Cardiac fibroblast (primary cell): ENCODE measurements at regions not wholly inside any gene's neighbourhood (a gene's known extent, or its start where the extent isn't known, plus 50 kb on each side); places are given as distances from the start of the nearest gene placed in this dataset.

ENCODE experiments used
- DNase-seq, 2 donors: peaks; one replicate each; pipeline versions ENCODE4 v3.0.0 to v3.0.0-alpha.2; 2010; ENCODE audit warnings: low read depth in 2 of 2
- H3K4me3 ChIP-seq, 2 donors: replicated peaks in 1 of 2; 1 replicate in 1 of 2; 2 replicates in 1 of 2; pipeline ENCODE4 v1.5.1; 2011; ENCODE audit warnings: low read depth in 2 of 2, low read length in 2 of 2, mild to moderate bottlenecking in 2 of 2, moderate library complexity in 1 of 2
- CTCF ChIP-seq: IDR thresholded peaks from one replicate; pipeline ENCODE4 v1.5.1; 2011; ENCODE audit warnings: low read depth, mild to moderate bottlenecking, low read length, inconsistent platforms

- TF ChIP-seq CTCF: no peak
- H3K4me3 ChIP-seq: no peak overlapping the region
- DNase-seq: no peak
These were observed 176.7 kb upstream of the ST6GAL2 start for GRCh38 chr2:107062599-107063220.

- TF ChIP-seq CTCF: no peak
These were observed 177.3 kb upstream of the ST6GAL2 start for GRCh38 chr2:107063228-107063627.

GRCh38 chr2:107064750-107065149 is 178.8 kb upstream of the ST6GAL2 start:
- peak; percentile 31 to 46 for DNase-seq
- H3K4me3 ChIP-seq: no peak overlapping the region
- no peak for TF ChIP-seq CTCF

More at GRCh38 chr2:107063228-107063627, 177.3 kb upstream of the ST6GAL2 start:
- no peak overlapping the region for H3K4me3 ChIP-seq
- DNase-seq: no peak

- no peak overlapping the region for H3K4me3 ChIP-seq
- DNase-seq: no peak
- no peak for TF ChIP-seq CTCF
These were observed 182.3 kb upstream of the ST6GAL2 start for GRCh38 chr2:107068069-107068916.

GRCh38 chr2:107069890-107070289 is 183.9 kb upstream of the ST6GAL2 start:
- DNase-seq: no peak
- H3K4me3 ChIP-seq: no peak overlapping the region
- no peak for TF ChIP-seq CTCF

- DNase-seq: peak; percentile 5 to 33
- TF ChIP-seq CTCF: no peak
- no peak overlapping the region for H3K4me3 ChIP-seq
These were observed 186.4 kb upstream of the ST6GAL2 start for GRCh38 chr2:107072150-107072940.
